Mucosa of stomach (tissue), 1 donor: ENCODE measurements at regions not wholly inside any gene's neighbourhood (a gene's known extent, or its start where the extent isn't known, plus 50 kb on each side); places are given as distances from the start of the nearest gene placed in this dataset.

ENCODE experiments used
- H3K27me3 ChIP-seq: one replicate; pipeline ENCODE4 v1.7.0; 2013; ENCODE audit warnings: mild to moderate bottlenecking, low read length; ENCODE audit not compliant: control insufficient read depth, insufficient read depth
- H3K36me3 ChIP-seq: one replicate; pipeline ENCODE4 v1.7.0; 2013; ENCODE audit warnings: low read length; ENCODE audit not compliant: control insufficient read depth, insufficient read depth
- H3K4me1 ChIP-seq: one replicate; pipeline ENCODE4 v1.7.0; 2013; ENCODE audit warnings: mild to moderate bottlenecking, low read length; ENCODE audit not compliant: control insufficient read depth, insufficient read depth
- H3K4me3 ChIP-seq: one replicate; pipeline ENCODE4 v1.7.0; 2013; ENCODE audit warnings: low read length
- H3K9ac ChIP-seq: one replicate; pipeline ENCODE4 v1.7.0; 2013; ENCODE audit warnings: mild to moderate bottlenecking, low read length, moderate library complexity
- H3K9me3 ChIP-seq: one replicate; pipeline ENCODE4 v1.7.0; 2013; ENCODE audit warnings: mild to moderate bottlenecking, low read length, moderate library complexity; ENCODE audit not compliant: control insufficient read depth
- donor health status: Pancreatic carcinoma.

DNA sequence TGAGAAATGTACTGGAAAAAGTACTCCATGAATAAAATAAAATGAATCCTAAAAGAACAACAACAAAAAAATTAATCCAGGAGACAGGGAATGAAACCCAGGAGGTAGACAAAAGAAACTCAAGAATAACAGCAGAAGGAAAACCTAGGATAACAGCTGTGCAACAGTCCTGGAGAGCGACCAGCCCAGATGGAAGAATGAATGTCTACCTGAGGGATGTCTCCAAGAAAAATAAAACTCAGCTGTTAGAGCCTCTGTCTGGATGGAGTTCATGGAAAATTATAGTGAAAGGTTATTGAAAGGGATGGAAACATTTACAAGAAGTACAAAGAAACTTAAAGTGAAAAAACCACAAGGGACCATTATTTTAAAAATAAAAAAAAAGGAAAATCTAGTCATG lies 135.8 kb upstream of the CA10 start:
- Histone ChIP-seq H3K9ac (no peak overlapping the region), H3K9me3 (no peaks in the 10 kb centered on the region), H3K4me1 (no peaks in the 10 kb centered on the region), H3K36me3 (no peaks in the 10 kb centered on the region), H3K4me3 (no peak overlapping the region), H3K27me3 (no peaks in the 10 kb centered on the region)

- H3K9ac ChIP-seq = no peak overlapping the region
Measured at GRCh38 chr17:52287611-52288010, 129.1 kb upstream of the CA10 start.

GRCh38 chr17:52283872-52284271 lies 125.4 kb upstream of the CA10 start:
- no peaks in the 10 kb centered on the region for H3K4me1 ChIP-seq
- no peak overlapping the region for H3K4me3 ChIP-seq
- H3K9ac ChIP-seq = no peak overlapping the region
- no peaks in the 10 kb centered on the region for H3K36me3 ChIP-seq
- no peaks in the 10 kb centered on the region for H3K27me3 ChIP-seq
- no peaks in the 10 kb centered on the region for H3K9me3 ChIP-seq

More at GRCh38 chr17:52287611-52288010, 129.1 kb upstream of the CA10 start:
- H3K9me3 ChIP-seq = no peaks in the 10 kb centered on the region
- no peaks in the 10 kb centered on the region for H3K36me3 ChIP-seq
- no peaks in the 10 kb centered on the region for H3K4me1 ChIP-seq
- no peak overlapping the region for H3K4me3 ChIP-seq
- H3K27me3 ChIP-seq = no peaks in the 10 kb centered on the region

DNA sequence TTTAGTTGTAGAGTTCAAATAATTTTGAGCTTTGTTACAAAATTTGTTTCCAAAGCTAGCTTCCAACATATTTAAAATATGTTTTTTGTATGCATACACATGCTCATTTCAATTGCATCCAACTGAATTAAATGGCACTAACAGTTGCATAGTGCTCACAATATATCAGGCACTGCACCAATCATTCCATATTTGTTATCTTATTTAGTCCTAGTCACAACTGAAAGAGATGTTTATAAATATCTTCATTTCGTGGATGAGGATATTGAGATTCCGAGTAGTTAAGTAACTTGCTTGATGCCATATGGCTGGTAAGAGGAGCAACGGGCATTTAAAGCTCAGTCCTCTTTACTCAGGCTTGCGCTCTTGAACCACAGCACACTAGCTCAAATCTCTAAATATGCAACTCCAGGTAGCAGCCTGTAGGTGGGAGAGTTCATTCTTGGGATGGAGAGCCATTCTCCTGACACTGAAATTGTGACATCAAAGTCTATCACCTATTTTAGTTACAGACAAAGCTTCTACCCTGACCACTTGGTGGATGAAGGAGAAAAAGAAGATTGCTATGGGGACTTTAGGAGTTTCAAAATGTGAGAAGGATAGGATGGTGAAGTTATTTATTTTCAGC lies 118.0 kb upstream of the CA10 start:
- H3K9me3 ChIP-seq = no peaks in the 10 kb centered on the region
- H3K4me3 ChIP-seq = no peak overlapping the region
- no peaks in the 10 kb centered on the region for H3K27me3 ChIP-seq
- no peak overlapping the region for H3K9ac ChIP-seq
- no peaks in the 10 kb centered on the region for H3K36me3 ChIP-seq
- H3K4me1 ChIP-seq = no peaks in the 10 kb centered on the region

DNA sequence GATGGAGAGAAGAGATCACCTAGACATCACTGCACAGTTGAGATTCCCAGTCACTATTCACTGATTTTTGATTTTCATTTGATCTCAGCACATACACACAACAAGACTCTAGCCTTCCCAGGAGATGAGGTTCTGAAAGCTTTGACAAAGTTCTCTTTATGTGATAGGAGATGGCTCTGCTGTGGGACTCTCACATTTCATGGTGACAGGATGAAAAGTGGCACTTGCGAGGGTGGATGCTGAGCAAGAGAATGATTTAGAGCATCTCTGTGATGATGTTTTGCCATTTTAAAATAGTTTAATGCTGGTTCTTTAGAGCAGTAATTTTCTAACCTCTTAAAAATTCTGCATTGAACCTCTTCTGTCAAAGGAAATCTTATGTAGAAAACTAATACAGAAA lies 113.3 kb upstream of the CA10 start:
- Histone ChIP-seq H3K4me1 (no peaks in the 10 kb centered on the region), H3K9me3 (no peaks in the 10 kb centered on the region), H3K36me3 (no peaks in the 10 kb centered on the region), H3K4me3 (no peak overlapping the region), H3K27me3 (no peaks in the 10 kb centered on the region), H3K9ac (no peak overlapping the region)

GRCh38 chr17:52255347-52255746 lies 96.8 kb upstream of the CA10 start:
- no peak overlapping the region for H3K9ac ChIP-seq

GRCh38 chr17:52244689-52245088 lies 86.2 kb upstream of the CA10 start:
- H3K36me3 ChIP-seq = no peaks in the 10 kb centered on the region

More at GRCh38 chr17:52255347-52255746, 96.8 kb upstream of the CA10 start:
- no peaks in the 10 kb centered on the region for H3K9me3 ChIP-seq
- no peaks in the 10 kb centered on the region for H3K4me1 ChIP-seq
- H3K27me3 ChIP-seq = no peaks in the 10 kb centered on the region
- no peaks in the 10 kb centered on the region for H3K36me3 ChIP-seq
- no peak overlapping the region for H3K4me3 ChIP-seq

DNA sequence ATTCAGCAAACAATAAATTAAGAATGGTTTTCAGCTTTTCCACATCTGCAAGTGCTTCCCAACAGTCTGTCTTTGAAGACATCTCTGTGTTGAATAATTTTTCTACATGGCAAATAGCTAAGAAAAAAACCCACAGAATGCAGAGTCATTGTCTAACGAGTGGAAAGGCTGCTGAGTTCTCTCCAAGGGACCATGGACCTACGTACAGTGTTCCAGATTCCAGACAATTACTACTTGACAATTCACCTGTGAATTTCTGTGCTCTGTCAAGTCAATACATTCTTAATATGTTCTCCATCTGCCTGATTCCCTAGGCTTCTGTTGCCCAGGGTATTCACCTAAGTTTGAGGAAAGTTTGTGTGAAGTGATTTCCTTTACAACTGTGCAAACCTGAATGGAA lies 83.8 kb upstream of the CA10 start:
- Histone ChIP-seq H3K27me3 (no peaks in the 10 kb centered on the region), H3K4me1 (no peaks in the 10 kb centered on the region), H3K9ac (no peak overlapping the region), H3K36me3 (no peaks in the 10 kb centered on the region), H3K9me3 (no peaks in the 10 kb centered on the region), H3K4me3 (no peak overlapping the region)

More at GRCh38 chr17:52244689-52245088, 86.2 kb upstream of the CA10 start:
- Histone ChIP-seq H3K9me3 (no peaks in the 10 kb centered on the region), H3K4me1 (no peaks in the 10 kb centered on the region), H3K4me3 (no peak overlapping the region), H3K9ac (no peak overlapping the region), H3K27me3 (no peaks in the 10 kb centered on the region)

- Histone ChIP-seq H3K4me1 (no peaks in the 10 kb centered on the region), H3K9ac (no peak overlapping the region), H3K27me3 (no peaks in the 10 kb centered on the region), H3K36me3 (no peaks in the 10 kb centered on the region), H3K4me3 (no peak overlapping the region), H3K9me3 (no peaks in the 10 kb centered on the region)
Measured at GRCh38 chr17:52237151-52237550, 78.6 kb upstream of the CA10 start.

DNA sequence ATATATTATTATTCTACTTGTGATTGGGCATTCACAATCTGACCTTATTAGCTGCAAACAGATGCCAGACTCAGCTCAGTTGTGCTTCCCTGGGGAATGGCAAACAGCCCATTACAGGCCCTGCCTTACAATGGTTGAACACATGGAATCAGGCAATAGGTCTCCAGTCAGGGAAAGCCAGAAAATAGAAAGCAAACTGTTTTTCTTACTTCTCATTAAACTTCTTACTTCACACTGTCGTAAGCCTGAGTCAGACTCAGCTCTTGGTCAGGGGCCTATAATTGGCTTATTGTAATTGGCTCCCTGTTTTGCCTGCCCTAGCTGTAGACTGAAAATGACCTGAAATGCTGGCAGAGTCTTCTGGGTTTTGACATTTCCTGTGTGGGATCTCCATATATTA lies 77.0 kb upstream of the CA10 start:
- no peaks in the 10 kb centered on the region for H3K4me1 ChIP-seq
- no peak overlapping the region for H3K9ac ChIP-seq
- no peaks in the 10 kb centered on the region for H3K9me3 ChIP-seq
- no peaks in the 10 kb centered on the region for H3K27me3 ChIP-seq
- no peaks in the 10 kb centered on the region for H3K36me3 ChIP-seq
- no peak overlapping the region for H3K4me3 ChIP-seq

GRCh38 chr17:52233632-52234031 lies 75.1 kb upstream of the CA10 start:
- H3K9ac ChIP-seq = no peak overlapping the region
- H3K9me3 ChIP-seq = no peaks in the 10 kb centered on the region

DNA sequence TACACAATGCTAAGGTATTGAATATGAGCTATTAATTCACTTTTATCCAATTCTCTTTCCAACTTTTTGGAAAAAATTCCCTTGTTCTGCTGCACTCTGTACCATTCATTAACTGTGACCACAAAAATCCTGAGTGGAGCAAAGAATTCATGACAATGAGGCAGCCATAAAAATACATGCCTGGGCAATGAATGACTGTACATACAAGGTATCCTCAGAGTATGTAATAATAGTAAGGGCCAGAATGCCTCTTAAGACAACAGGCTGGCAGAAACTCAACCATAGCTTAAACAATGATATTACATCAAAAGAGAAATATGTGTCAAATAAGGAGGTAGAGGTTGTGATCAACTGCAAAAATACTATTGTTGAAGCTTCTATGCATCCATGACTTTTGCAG lies 74.7 kb upstream of the CA10 start:
- Histone ChIP-seq H3K4me1 (no peaks in the 10 kb centered on the region), H3K4me3 (no peak overlapping the region), H3K9ac (no peak overlapping the region), H3K9me3 (no peaks in the 10 kb centered on the region), H3K27me3 (no peaks in the 10 kb centered on the region), H3K36me3 (no peaks in the 10 kb centered on the region)

More at GRCh38 chr17:52233632-52234031, 75.1 kb upstream of the CA10 start:
- no peaks in the 10 kb centered on the region for H3K36me3 ChIP-seq
- H3K4me3 ChIP-seq = no peak overlapping the region
- no peaks in the 10 kb centered on the region for H3K27me3 ChIP-seq
- no peaks in the 10 kb centered on the region for H3K4me1 ChIP-seq

GRCh38 chr17:52228823-52229222 lies 70.3 kb upstream of the CA10 start:
- Histone ChIP-seq H3K4me3 (no peak overlapping the region), H3K36me3 (no peaks in the 10 kb centered on the region), H3K4me1 (no peaks in the 10 kb centered on the region), H3K9ac (no peak overlapping the region), H3K9me3 (no peaks in the 10 kb centered on the region), H3K27me3 (no peaks in the 10 kb centered on the region)
